ENCODE measurements at regions not wholly inside any gene's neighbourhood (a gene's known extent, or its start where the extent isn't known, plus 50 kb on each side); places are given as distances from the start of the nearest gene placed in this dataset.
A peak's percentile ranks its signal among the peaks of the same experiment; 100 is the strongest.
"Not testable (repeated sequence)": the region's sequence is repeated elsewhere in the genome, so short reads cannot be mapped to it uniquely, and the experiment has no call there.

- H3K9me3 Mint-ChIP-seq, result no peaks in the 10 kb centered on the region
- no peaks in the 10 kb centered on the region for H3K27me3 Mint-ChIP-seq
- DNase-seq (peak in 1 of 2 donors; percentile 49), ATAC-seq (peak; percentile 78)
- peaks cover 84% of the 10 kb centered on the region for H3K4me1 Mint-ChIP-seq
- peak overlapping the region; percentile 70 to 77 for H3K4me3 Mint-ChIP-seq
- peak overlapping the region; percentile 96 to 97 for H3K27ac Mint-ChIP-seq
Observed at GRCh38 chr12:47349137-47350061, 269.6 kb upstream of the AMIGO2 start.

- Mint-ChIP-seq H3K4me3 (no peak overlapping the region), H3K27ac (peak overlapping the region; percentile 80), H3K4me1 (peaks cover 82% of the 10 kb centered on the region)
Observed at GRCh38 chr12:47348206-47348605, 268.4 kb upstream of the AMIGO2 start.

GRCh38 chr12:47346251-47347019 lies 266.7 kb upstream of the AMIGO2 start:
- ATAC-seq, result no peak
- Mint-ChIP-seq H3K27ac (no peak overlapping the region), H3K9me3 (no peaks in the 10 kb centered on the region), H3K4me3 (no peak overlapping the region), H3K4me1 (peaks cover 66% of the 10 kb centered on the region), H3K27me3 (no peaks in the 10 kb centered on the region)
- DNase-seq, result no peak

More at GRCh38 chr12:47348206-47348605, 268.4 kb upstream of the AMIGO2 start:
- Mint-ChIP-seq H3K9me3 (no peaks in the 10 kb centered on the region), H3K27me3 (no peaks in the 10 kb centered on the region)
- no peak for DNase-seq
- no peak for ATAC-seq

DNA sequence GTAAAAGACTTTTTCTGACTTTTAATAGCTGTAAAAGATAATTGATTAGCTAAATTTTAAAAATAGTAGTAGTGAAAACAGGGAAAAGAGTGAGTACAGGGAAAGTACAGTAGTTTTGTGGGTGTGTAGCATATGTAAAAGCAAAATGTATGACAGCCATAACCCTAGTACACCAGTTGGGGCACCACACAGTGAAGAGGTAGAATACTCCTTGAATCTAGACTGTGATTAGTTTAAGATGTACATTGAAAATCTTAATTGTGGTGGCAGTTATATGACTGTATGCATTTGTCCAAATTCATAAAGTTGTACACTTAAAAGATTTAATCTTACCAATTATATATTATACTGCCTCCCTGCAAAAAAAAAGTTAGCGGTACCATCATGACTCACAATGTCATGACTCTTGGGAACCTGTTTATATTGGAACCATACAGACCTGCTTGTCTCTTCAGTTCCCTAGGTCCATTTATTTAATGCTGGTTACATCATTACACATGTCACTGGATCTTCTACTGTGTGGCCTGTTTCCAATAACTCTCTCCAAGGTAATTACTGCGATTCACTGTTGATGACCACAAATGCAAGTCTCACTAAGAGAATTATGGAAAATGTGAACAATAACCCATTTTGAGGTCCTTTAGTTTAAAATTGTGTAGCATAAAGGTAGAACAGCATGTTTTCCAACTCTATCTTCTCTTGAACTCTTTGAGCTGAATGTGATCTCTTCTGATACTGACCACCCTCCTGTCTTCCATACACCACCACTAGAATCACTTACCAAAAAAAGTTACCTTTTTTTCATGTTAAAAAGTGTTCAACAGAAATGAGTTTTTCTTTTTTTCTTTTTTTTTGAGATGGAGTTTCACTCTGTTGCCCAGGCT lies 264.2 kb upstream of the AMIGO2 start:
- H3K27me3 Mint-ChIP-seq, result no peaks in the 10 kb centered on the region
- ATAC-seq (peak; percentile 75), DNase-seq (no peak)
- H3K9me3 Mint-ChIP-seq, result no peaks in the 10 kb centered on the region
- peaks cover 50% of the 10 kb centered on the region for H3K4me1 Mint-ChIP-seq
- H3K4me3 Mint-ChIP-seq, result no peak overlapping the region
- H3K27ac Mint-ChIP-seq, result peak overlapping the region; percentile 55 to 75

- no peak overlapping the region for H3K4me3 Mint-ChIP-seq
- no peak overlapping the region for H3K27ac Mint-ChIP-seq
- DNase-seq (no peak), ATAC-seq (no peak)
- H3K9me3 Mint-ChIP-seq, result peaks cover 20 to 24% of the 10 kb centered on the region in 2 donors
- H3K4me1 Mint-ChIP-seq, result peaks cover 55% of the 10 kb centered on the region
- H3K27me3 Mint-ChIP-seq, result no peaks in the 10 kb centered on the region
Observed at GRCh38 chr12:47340411-47341015, 260.8 kb upstream of the AMIGO2 start.

DNA sequence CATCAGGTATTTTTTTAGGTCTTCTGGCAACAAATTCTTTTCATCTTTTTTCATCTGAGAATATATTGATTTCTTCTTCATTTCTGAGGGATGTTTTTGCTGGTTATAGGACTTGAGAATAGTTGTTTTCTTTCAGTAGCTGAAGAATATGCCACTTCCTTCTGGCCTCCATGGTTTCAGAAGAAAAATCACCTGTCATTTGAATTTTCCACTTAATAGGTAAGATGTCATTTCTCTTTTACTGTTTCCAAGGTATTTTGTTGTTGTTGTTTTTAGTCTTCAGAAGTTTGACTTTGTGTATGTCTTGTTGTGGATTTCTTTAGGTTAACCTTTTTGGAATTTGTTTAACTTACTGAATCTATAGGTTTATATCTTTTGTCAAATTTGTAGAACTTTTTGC lies 257.8 kb upstream of the AMIGO2 start:
- DNase-seq, result no peak
- H3K4me3 Mint-ChIP-seq, result peak overlapping the region in 1 of 2 donors; percentile 25
- H3K4me1 Mint-ChIP-seq, result peaks cover 58% of the 10 kb centered on the region
- no peaks in the 10 kb centered on the region for H3K27me3 Mint-ChIP-seq
- ATAC-seq, result no peak
- H3K27ac Mint-ChIP-seq, result peak overlapping the region in 1 of 2 donors; percentile 9
- peaks cover 20 to 24% of the 10 kb centered on the region in 2 donors for H3K9me3 Mint-ChIP-seq

GRCh38 chr12:47333271-47333858 lies 253.6 kb upstream of the AMIGO2 start:
- not testable (repeated sequence) for H3K4me3 Mint-ChIP-seq, H3K27ac Mint-ChIP-seq, ATAC-seq, DNase-seq, H3K27me3 Mint-ChIP-seq
- peaks cover 18 to 26% of the 10 kb centered on the region in 2 donors for H3K9me3 Mint-ChIP-seq
- peaks cover 65% of the 10 kb centered on the region for H3K4me1 Mint-ChIP-seq

DNA sequence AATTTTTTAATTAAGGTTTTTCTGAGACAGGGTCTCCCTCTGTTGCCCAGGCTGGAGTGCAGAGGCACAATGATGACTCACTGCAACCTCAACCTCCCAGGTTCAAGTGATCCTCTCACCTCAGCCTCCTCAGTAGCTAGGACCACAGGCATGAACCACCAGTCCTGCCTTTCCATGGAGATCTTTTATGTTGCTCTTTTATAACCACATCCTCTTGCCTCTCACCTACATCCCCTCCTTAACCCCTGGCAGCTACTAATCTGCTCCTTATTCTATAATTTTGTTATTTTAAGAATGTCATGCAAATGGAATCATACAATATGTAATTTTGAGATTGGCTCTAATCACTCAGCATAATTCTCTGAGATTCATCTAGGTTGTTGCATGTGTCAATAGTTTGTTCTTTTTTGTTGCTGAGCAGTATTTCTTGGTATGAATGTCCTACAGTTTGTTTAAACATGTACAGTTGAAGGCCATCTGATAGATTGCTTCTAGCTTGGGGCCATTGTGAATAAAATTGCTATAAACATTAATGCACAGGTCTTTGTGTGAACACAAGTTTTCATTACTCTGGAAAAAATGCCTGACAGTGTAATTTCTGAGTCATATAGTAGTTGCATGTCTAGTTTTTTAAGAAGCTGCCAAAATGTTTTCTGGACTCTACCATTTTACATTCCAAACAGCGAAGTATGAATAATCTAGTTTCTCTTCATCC lies 249.2 kb upstream of the AMIGO2 start:
- peaks cover 0 to 8% of the 10 kb centered on the region in 2 donors for H3K9me3 Mint-ChIP-seq
- ATAC-seq (peak; percentile 76), DNase-seq (no peak)
- H3K4me1 Mint-ChIP-seq, result peaks cover 44% of the 10 kb centered on the region
- H3K27ac Mint-ChIP-seq, result peak overlapping the region in 1 of 2 donors; percentile 12
- no peak overlapping the region for H3K4me3 Mint-ChIP-seq
- no peaks in the 10 kb centered on the region for H3K27me3 Mint-ChIP-seq

GRCh38 chr12:47326190-47326589 lies 246.4 kb upstream of the AMIGO2 start:
- no peak overlapping the region for H3K4me3 Mint-ChIP-seq

DNA sequence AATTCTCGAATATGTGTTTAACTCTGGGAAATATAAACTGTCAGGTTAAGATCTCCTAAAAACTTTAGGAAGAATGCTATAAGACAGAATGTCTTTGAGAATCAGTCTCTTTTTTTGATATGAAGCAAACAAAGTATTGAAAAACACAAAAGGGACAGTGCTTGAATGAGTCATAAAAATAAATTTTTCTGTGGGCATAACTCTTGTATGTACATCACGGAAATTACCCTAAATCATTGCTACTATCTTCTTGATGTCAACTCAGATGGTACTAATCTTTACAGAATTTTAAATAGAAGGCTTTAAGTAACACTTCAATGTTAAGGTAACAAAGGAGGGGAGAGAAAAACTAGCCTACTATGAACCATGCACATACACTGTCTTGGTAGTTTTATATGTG lies 244.0 kb upstream of the AMIGO2 start:
- Mint-ChIP-seq H3K4me3 (peak overlapping the region in 1 of 2 donors; percentile 42), H3K9me3 (peaks cover 5 to 12% of the 10 kb centered on the region in 2 donors), H3K27ac (peak overlapping the region in 1 of 2 donors; percentile 81), H3K27me3 (no peaks in the 10 kb centered on the region), H3K4me1 (peaks cover 44% of the 10 kb centered on the region)
- DNase-seq, result no peak
- peak; percentile 64 for ATAC-seq

More at GRCh38 chr12:47326190-47326589, 246.4 kb upstream of the AMIGO2 start:
- DNase-seq (no peak), ATAC-seq (no peak)
- Mint-ChIP-seq H3K4me1 (peaks cover 46% of the 10 kb centered on the region), H3K27ac (no peak overlapping the region), H3K9me3 (peaks cover 0 to 8% of the 10 kb centered on the region in 2 donors), H3K27me3 (no peaks in the 10 kb centered on the region)

- peaks cover 36% of the 10 kb centered on the region for H3K4me1 Mint-ChIP-seq
- H3K4me3 Mint-ChIP-seq, result no peak overlapping the region
- H3K27me3 Mint-ChIP-seq, result no peaks in the 10 kb centered on the region
- DNase-seq (no peak), ATAC-seq (no peak)
- no peak overlapping the region for H3K27ac Mint-ChIP-seq
- H3K9me3 Mint-ChIP-seq, result peaks cover 5% of the 10 kb centered on the region in 2 donors
Observed at GRCh38 chr12:47321436-47321835, 241.7 kb upstream of the AMIGO2 start.

GRCh38 chr12:47319746-47320145 lies 240.0 kb upstream of the AMIGO2 start:
- Mint-ChIP-seq H3K27me3 (no peaks in the 10 kb centered on the region), H3K27ac (no peak overlapping the region), H3K4me3 (no peak overlapping the region), H3K9me3 (peaks cover 5% of the 10 kb centered on the region in 2 donors), H3K4me1 (peaks cover 40% of the 10 kb centered on the region)
- ATAC-seq (no peak), DNase-seq (no peak)

- H3K4me1 Mint-ChIP-seq, result peaks cover 40% of the 10 kb centered on the region
- DNase-seq, result no peak
- H3K27ac Mint-ChIP-seq, result no peak overlapping the region
- ATAC-seq, result peak; percentile 63
- no peaks in the 10 kb centered on the region for H3K27me3 Mint-ChIP-seq
- H3K9me3 Mint-ChIP-seq, result peaks cover 5% of the 10 kb centered on the region in 2 donors
- no peak overlapping the region for H3K4me3 Mint-ChIP-seq
Observed at GRCh38 chr12:47318963-47319362, 239.2 kb upstream of the AMIGO2 start.

Measured in stimulated activated naive CD8-positive, alpha-beta T cell treated with anti-CD3 and anti-CD28 coated beads, Interleukin-15, amount 100 ng/mL, for 72 hours (primary cell).